Loucy (cell line): ENCODE measurements at regions not wholly inside any gene's neighbourhood (a gene's known extent, or its start where the extent isn't known, plus 50 kb on each side); places are given as distances from the start of the nearest gene placed in this dataset.

Experiments
- H2AFZ ChIP-seq: fragments of 200-600 bp; sonication (generic); 2 replicates; pipeline ENCODE4 v1.6.0; 2016; ENCODE audit warnings: antibody characterized with exemption, mild to moderate bottlenecking, low read length, moderate library complexity
- H3F3A ChIP-seq: fragments of 200-600 bp; 2 replicates; pipeline ENCODE4 v1.6.0; 2016; ENCODE audit warnings: antibody characterized with exemption, low read depth, mild to moderate bottlenecking
- H3K27me3 ChIP-seq: fragments of 200-600 bp; sonication (generic); 2 replicates; pipeline ENCODE4 v1.6.1; 2014; ENCODE audit warnings: low read length, mild to moderate bottlenecking; ENCODE audit not compliant: insufficient read depth, poor library complexity, severe bottlenecking
- H3K36me3 ChIP-seq: fragments of 200-600 bp; sonication (generic); 2 replicates; pipeline ENCODE4 v1.6.1; 2016; ENCODE audit warnings: low read length; ENCODE audit not compliant: insufficient read depth
- H3K4me1 ChIP-seq: fragments of 200-600 bp; sonication (generic); 2 replicates; pipeline ENCODE4 v1.5.1; 2014; ENCODE audit warnings: low read length, mild to moderate bottlenecking; ENCODE audit not compliant: insufficient read depth, poor library complexity, severe bottlenecking
- H3K4me2 ChIP-seq: fragments of 200-600 bp; sonication (generic); 2 replicates; pipeline ENCODE4 v1.6.0; 2014; ENCODE audit warnings: antibody characterized with exemption, low read length, low read depth, mild to moderate bottlenecking; ENCODE audit not compliant: poor library complexity, severe bottlenecking
- H3K4me3 ChIP-seq: fragments of 200-600 bp; sonication (generic); 2 replicates; pipeline ENCODE4 v1.5.1; 2014; ENCODE audit warnings: low read length, mild to moderate bottlenecking, mixed read lengths; ENCODE audit not compliant: poor library complexity, severe bottlenecking
- H3K79me2 ChIP-seq: fragments of 200-600 bp; sonication (generic); 2 replicates; pipeline ENCODE4 v1.6.1; 2014; ENCODE audit warnings: low read length; ENCODE audit not compliant: insufficient read depth
- H3K9ac ChIP-seq: fragments of 200-600 bp; sonication (generic); 2 replicates; pipeline ENCODE4 v1.6.0; 2014; ENCODE audit warnings: mild to moderate bottlenecking, low read depth, low read length, moderate library complexity; ENCODE audit not compliant: poor library complexity, severe bottlenecking
- H3K9me2 ChIP-seq: fragments of 200-600 bp; sonication (generic); replicated peaks from 2 replicates; pipeline ENCODE4 v1.6.1; 2016; ENCODE audit warnings: low read depth, low read length, mixed read lengths
- H3K9me3 ChIP-seq: fragments of 200-600 bp; sonication (generic); 2 replicates; pipeline ENCODE4 v1.6.1; 2014; ENCODE audit warnings: mild to moderate bottlenecking, antibody characterized with exemption, low read length, low read depth; ENCODE audit not compliant: insufficient read depth
- H4K20me1 ChIP-seq: fragments of 200-600 bp; sonication (generic); 2 replicates; pipeline ENCODE4 v1.6.0; 2014; ENCODE audit warnings: antibody characterized with exemption, low read length, mild to moderate bottlenecking; ENCODE audit not compliant: insufficient read depth, poor library complexity, severe bottlenecking
- EZH2phosphoT487 ChIP-seq: fragments of 200-600 bp; IDR thresholded peaks from 2 replicates; pipeline ENCODE4 v1.6.1; 2018; ENCODE audit warnings: antibody characterized with exemption, mild to moderate bottlenecking, moderate library complexity, borderline replicate concordance
- TF ChIP-seq, protein P1 (sequence below): fragments of 200-600 bp; sonication (generic); conservative IDR thresholded peaks from 2 replicates; pipeline ENCODE4 v1.5.1; 2014; ENCODE audit warnings: mild to moderate bottlenecking, antibody characterized with exemption, low read length

DNA sequence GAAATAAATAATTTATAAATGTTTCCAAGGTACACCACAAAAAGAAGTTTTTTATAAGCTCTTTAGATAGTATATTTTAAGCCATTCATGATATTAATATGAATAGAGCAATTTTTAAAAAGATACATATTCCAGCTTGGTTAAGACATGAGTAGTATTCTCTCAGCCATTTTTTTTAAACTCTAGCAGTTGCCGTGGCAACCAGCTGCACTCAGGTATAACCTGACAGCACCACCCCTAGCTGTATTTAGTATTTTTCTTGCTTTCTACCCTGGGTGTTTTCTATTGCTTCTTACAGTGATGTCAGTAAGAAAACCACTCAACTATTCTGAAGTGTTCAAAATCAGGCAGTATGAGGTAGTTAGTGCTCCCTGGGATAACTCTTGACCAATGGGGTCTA, 496.3 kb upstream of the CNTN3 start:
- Histone ChIP-seq H3K4me3 (no peak overlapping the region), H3F3A (no peaks in the 10 kb centered on the region), H3K36me3 (no peaks in the 10 kb centered on the region), H3K9me2 (no peaks in the 10 kb centered on the region), H4K20me1 (no peaks in the 10 kb centered on the region), H3K4me2 (no peak overlapping the region), H3K9me3 (no peaks in the 10 kb centered on the region), H3K27me3 (no peaks in the 10 kb centered on the region), H2AFZ (no peak overlapping the region), H3K9ac (no peak overlapping the region), H3K4me1 (no peaks in the 10 kb centered on the region), H3K79me2 (no peaks in the 10 kb centered on the region)
- TF ChIP-seq, protein P1, sequence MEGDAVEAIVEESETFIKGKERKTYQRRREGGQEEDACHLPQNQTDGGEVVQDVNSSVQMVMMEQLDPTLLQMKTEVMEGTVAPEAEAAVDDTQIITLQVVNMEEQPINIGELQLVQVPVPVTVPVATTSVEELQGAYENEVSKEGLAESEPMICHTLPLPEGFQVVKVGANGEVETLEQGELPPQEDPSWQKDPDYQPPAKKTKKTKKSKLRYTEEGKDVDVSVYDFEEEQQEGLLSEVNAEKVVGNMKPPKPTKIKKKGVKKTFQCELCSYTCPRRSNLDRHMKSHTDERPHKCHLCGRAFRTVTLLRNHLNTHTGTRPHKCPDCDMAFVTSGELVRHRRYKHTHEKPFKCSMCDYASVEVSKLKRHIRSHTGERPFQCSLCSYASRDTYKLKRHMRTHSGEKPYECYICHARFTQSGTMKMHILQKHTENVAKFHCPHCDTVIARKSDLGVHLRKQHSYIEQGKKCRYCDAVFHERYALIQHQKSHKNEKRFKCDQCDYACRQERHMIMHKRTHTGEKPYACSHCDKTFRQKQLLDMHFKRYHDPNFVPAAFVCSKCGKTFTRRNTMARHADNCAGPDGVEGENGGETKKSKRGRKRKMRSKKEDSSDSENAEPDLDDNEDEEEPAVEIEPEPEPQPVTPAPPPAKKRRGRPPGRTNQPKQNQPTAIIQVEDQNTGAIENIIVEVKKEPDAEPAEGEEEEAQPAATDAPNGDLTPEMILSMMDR = no peak
- TF ChIP-seq EZH2phosphoT487 = no peak

DNA sequence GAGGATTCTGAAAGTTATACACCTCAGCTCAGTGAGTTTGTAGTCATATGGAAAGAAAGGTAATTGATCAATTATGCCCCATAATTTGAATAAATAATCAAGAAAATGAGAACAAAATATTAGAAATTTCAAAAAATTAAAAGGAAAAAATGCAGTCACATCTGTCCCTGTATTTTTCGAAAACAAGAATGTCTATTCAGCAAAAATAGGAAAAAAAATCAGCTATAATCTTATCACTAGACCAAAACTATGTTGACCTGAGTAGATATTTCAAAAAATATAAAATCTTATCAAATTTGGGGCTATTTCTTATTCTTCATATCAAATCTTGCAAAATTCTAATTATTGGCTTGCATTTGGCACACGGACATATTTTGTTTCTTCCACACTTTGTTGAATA, 501.2 kb upstream of the CNTN3 start:
- Histone ChIP-seq H3K4me1 (no peaks in the 10 kb centered on the region), H3K36me3 (no peaks in the 10 kb centered on the region), H3K79me2 (no peaks in the 10 kb centered on the region), H3K27me3 (no peaks in the 10 kb centered on the region), H3K4me3 (no peak overlapping the region), H3F3A (no peaks in the 10 kb centered on the region), H3K4me2 (no peak overlapping the region), H2AFZ (no peak overlapping the region), H3K9me2 (no peaks in the 10 kb centered on the region), H3K9me3 (no peaks in the 10 kb centered on the region), H4K20me1 (no peaks in the 10 kb centered on the region), H3K9ac (no peak overlapping the region)
- TF ChIP-seq, protein P1 = no peak
- no peak for TF ChIP-seq EZH2phosphoT487

- Histone ChIP-seq H3K9me3 (no peaks in the 10 kb centered on the region), H3K36me3 (no peaks in the 10 kb centered on the region), H3K27me3 (no peaks in the 10 kb centered on the region), H3F3A (no peaks in the 10 kb centered on the region), H3K4me1 (no peaks in the 10 kb centered on the region), H2AFZ (no peak overlapping the region), H4K20me1 (no peaks in the 10 kb centered on the region), H3K79me2 (no peaks in the 10 kb centered on the region), H3K4me3 (no peak overlapping the region), H3K9ac (no peak overlapping the region), H3K9me2 (no peaks in the 10 kb centered on the region), H3K4me2 (no peak overlapping the region)
- TF ChIP-seq, protein P1 = no peak
- no peak for TF ChIP-seq EZH2phosphoT487
These were observed 504.3 kb upstream of the CNTN3 start for GRCh38 chr3:75118779-75119178.
